Kidney (tissue), 13 donors: ENCODE measurements at regions not wholly inside any gene's neighbourhood (a gene's known extent, or its start where the extent isn't known, plus 50 kb on each side); places are given as distances from the start of the nearest gene placed in this dataset.

Source experiments
- DNase-seq, 5 donors: peaks; one replicate each; pipeline ENCODE4 v3.0.0-alpha.2; 2013 to 2020
- FAIRE-seq: peaks from 2 replicates; lab custom pipeline; 2012; peaks lifted over from hg19 to GRCh38; lab: Jason Lieb, UNC
- H3K27ac ChIP-seq, 2 donors: one replicate each; pipeline ENCODE4 v1.7.0; 2013; ENCODE audit warnings: low read depth in 2 of 2, low read length in 2 of 2, inconsistent platforms in 1 of 2
- H3K27me3 ChIP-seq: one replicate; pipeline ENCODE4 v1.7.1; 2013; ENCODE audit warnings: low read length, inconsistent platforms; ENCODE audit not compliant: control insufficient read depth, insufficient read depth
- H3K36me3 ChIP-seq, 3 donors: one replicate each; pipeline versions ENCODE4 v1.7.0 to v1.7.1; 2013; ENCODE audit warnings: low read length in 3 of 3, control low read depth in 1 of 3, inconsistent platforms in 1 of 3; ENCODE audit not compliant: insufficient read depth in 3 of 3, control insufficient read depth in 2 of 3
- H3K4me1 ChIP-seq, 3 donors: one replicate each; pipeline versions ENCODE4 v1.7.0 to v1.7.1; 2013; ENCODE audit warnings: low read length in 3 of 3, inconsistent platforms in 1 of 3, low read depth in 1 of 3; ENCODE audit not compliant: control insufficient read depth in 2 of 3, insufficient read depth in 2 of 3
- H3K4me3 ChIP-seq, 3 donors: one replicate each; pipeline versions ENCODE4 v1.7.0 to v1.8.1; 2013; ENCODE audit warnings: low read length in 3 of 3, control low read depth in 1 of 3, inconsistent platforms in 1 of 3
- H3K9ac ChIP-seq, 3 donors: one replicate each; pipeline versions ENCODE4 v1.7.0 to v1.7.1; 2013; ENCODE audit warnings: low read length in 3 of 3, control low read depth in 1 of 3, inconsistent platforms in 1 of 3
- H3K9me3 ChIP-seq, 3 donors: one replicate each; pipeline versions ENCODE4 v1.7.0 to v1.7.1; 2013; ENCODE audit warnings: low read length in 3 of 3, control low read depth in 1 of 3, inconsistent platforms in 1 of 3; ENCODE audit not compliant: control insufficient read depth in 2 of 3, insufficient read depth in 1 of 3
- CTCF ChIP-seq: IDR thresholded peaks from 3 replicates; pipeline ENCODE4 v1.5.1; 2012; ENCODE audit warnings: mild to moderate bottlenecking, moderate library complexity, borderline replicate concordance; ENCODE audit not compliant: insufficient read depth; ENCODE audit errors: extremely low read depth
- intact Hi-C: fragments of 100-400 bp; cut with DNase I; formaldehyde crosslinking; loops from one replicate; pipeline ENCODE4 v1.11.1; 2022
- donor health status: control.
- donor health status: control.
- donor health status: control.
- donor health status: control.
- donor health status: control.
- donor health status: DM: yes; HTN: yes; CAD: no.
- donor health status: Normal renal cell carcinoma (clear cell type).

DNA sequence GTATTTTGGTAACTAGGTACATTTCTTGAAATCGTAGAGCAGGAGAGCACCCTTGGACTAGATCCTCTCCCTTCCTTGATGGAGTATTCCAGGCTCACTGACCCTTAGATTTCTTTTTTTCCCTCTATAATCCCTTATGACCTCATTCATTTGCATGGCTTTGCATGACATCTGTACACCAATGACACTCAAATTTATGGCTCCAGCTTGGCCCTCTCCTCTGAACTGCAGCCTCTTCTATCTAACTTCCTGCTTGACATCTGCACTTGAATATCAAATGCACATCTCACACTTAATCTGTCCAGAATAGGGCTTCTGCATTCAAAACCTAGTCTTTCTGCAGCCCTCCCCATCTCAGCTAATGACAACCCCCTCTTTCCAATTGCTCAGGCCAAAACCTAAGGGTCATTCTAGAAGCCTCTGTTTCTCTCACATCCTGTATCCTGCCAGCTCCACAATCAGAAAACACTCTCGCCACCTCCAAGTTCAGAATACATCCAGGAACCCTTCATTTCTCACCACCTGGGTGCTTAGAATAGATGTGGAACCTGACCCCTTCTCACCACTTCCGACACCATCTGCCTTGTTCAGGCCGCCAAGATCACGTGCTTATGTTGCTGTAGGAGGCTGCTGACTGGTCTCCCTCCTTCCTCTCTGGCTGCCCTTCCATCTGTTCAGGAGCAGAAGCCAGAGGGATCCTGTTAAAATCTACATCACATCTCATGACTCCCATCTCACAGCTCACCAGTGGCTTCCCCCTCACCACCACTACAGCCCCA, 138.9 kb upstream of the MTNR1B start:
- peak in 3 of 5 donors; percentile 24 to 38 (median 27) for DNase-seq
- Histone ChIP-seq H3K27ac (no peak overlapping the region), H3K27me3 (no peaks in the 10 kb centered on the region), H3K4me1 (no peaks in the 10 kb centered on the region), H3K9me3 (no peaks in the 10 kb centered on the region), H3K36me3 (no peaks in the 10 kb centered on the region), H3K4me3 (no peak overlapping the region), H3K9ac (no peak overlapping the region)
- intact Hi-C loops: no loop called here
- no peak for TF ChIP-seq CTCF
- no peak for FAIRE-seq

- H3K4me3 ChIP-seq: no peak overlapping the region
- no peak for TF ChIP-seq CTCF
- intact Hi-C loops: no loop called here
- no peaks in the 10 kb centered on the region for H3K36me3 ChIP-seq
- H3K27ac ChIP-seq: no peak overlapping the region
- no peaks in the 10 kb centered on the region for H3K27me3 ChIP-seq
- no peak for DNase-seq
- no peaks in the 10 kb centered on the region for H3K9me3 ChIP-seq
- H3K4me1 ChIP-seq: no peaks in the 10 kb centered on the region
- no peak for FAIRE-seq
- no peak overlapping the region for H3K9ac ChIP-seq
These were observed 135.0 kb upstream of the MTNR1B start for GRCh38 chr11:92834296-92835020.

GRCh38 chr11:92837595-92837994, 131.9 kb upstream of the MTNR1B start:
- no peaks in the 10 kb centered on the region for H3K27me3 ChIP-seq
- intact Hi-C loops: no loop called here
- DNase-seq: no peak
- no peak for TF ChIP-seq CTCF
- no peaks in the 10 kb centered on the region for H3K36me3 ChIP-seq
- H3K4me3 ChIP-seq: no peak overlapping the region
- H3K9me3 ChIP-seq: no peaks in the 10 kb centered on the region
- H3K27ac ChIP-seq: no peak overlapping the region
- no peak overlapping the region for H3K9ac ChIP-seq
- no peak for FAIRE-seq
- H3K4me1 ChIP-seq: no peaks in the 10 kb centered on the region
